B cell (primary cell): ENCODE measurements at regions not wholly inside any gene's neighbourhood (a gene's known extent, or its start where the extent isn't known, plus 50 kb on each side); places are given as distances from the start of the nearest gene placed in this dataset.

ENCODE experiments used
- ATAC-seq: fragments of 200-7000 bp; cut with Tn5 transposase; one replicate; pipeline ENCODE4 v1.10.0; 2021; ENCODE audit warnings: low read depth, mild to moderate bottlenecking, moderate number of reproducible peaks, moderate library complexity
- CTCF ChIA-PET: fragments of 350-600 bp; sonication (Branson Sonifier 250); formaldehyde crosslinking; loops from one replicate; lab custom pipeline; 2021; ENCODE audit warnings: antibody characterized with exemption, inconsistent platforms; lab: Charles Lee
- POLR2A ChIA-PET: fragments of 350-600 bp; sonication (Branson Sonifier 250); formaldehyde crosslinking; loops from one replicate; lab custom pipeline; 2021; ENCODE audit warnings: antibody characterized with exemption; lab: Charles Lee
- DNase-seq: peaks from one replicate; pipeline ENCODE4 v3.0.0; 2013
- H2AFZ ChIP-seq: 2 replicates; pipeline ENCODE4 v1.6.1; 2012; ENCODE audit warnings: mild to moderate bottlenecking, low read depth, low read length; ENCODE audit not compliant: insufficient read depth, poor library complexity, severe bottlenecking
- H3K27ac ChIP-seq, 2 donors: 1 replicate in 1 of 2; 2 replicates in 1 of 2; pipeline ENCODE4 v1.5.1; 2012 to 2013; ENCODE audit warnings: low read length in 2 of 2, mild to moderate bottlenecking in 2 of 2, moderate library complexity in 1 of 2
- H3K27me3 ChIP-seq, 4 experiments: fragments of 200-600 bp in 1 of 4; sonication (generic) in 1 of 4; replicated peaks in 1 of 4; 1 replicate in 2 of 4; 2 replicates in 2 of 4; pipeline versions ENCODE4 v1.6.1 to v1.7.0; 2013 to 2016; ENCODE audit warnings: low read length in 3 of 4, mild to moderate bottlenecking in 2 of 4, mixed read lengths in 1 of 4, moderate library complexity in 1 of 4; ENCODE audit not compliant: insufficient read depth in 4 of 4, control insufficient read depth in 3 of 4; ENCODE audit errors: control extremely low read depth in 1 of 4
- H3K36me3 ChIP-seq, 2 experiments: replicated peaks in 1 of 2; 1 replicate in 1 of 2; 2 replicates in 1 of 2; pipeline versions ENCODE4 v1.6.1 to v1.7.1; 2013; ENCODE audit warnings: low read length in 1 of 2; ENCODE audit not compliant: insufficient read depth in 2 of 2, control insufficient read depth in 1 of 2; ENCODE audit errors: control extremely low read depth in 1 of 2, extremely low read depth in 1 of 2
- H3K4me1 ChIP-seq, 2 donors: fragments of 200-600 bp in 1 of 2; sonication (generic) in 1 of 2; 1 replicate in 1 of 2; 2 replicates in 1 of 2; pipeline versions ENCODE4 v1.5.1 to v1.6.1; 2013 to 2017; ENCODE audit warnings: low read length in 2 of 2; ENCODE audit not compliant: control insufficient read depth in 2 of 2, insufficient read depth in 2 of 2
- H3K4me2 ChIP-seq: replicated peaks from 2 replicates; pipeline ENCODE3; 2012; ENCODE audit warnings: mild to moderate bottlenecking, low read depth, low read length; ENCODE audit not compliant: poor library complexity, severe bottlenecking
- H3K4me3 ChIP-seq, 5 experiments: fragments of 200-600 bp in 1 of 5; sonication (generic) in 1 of 5; 1 replicate in 3 of 5; 2 replicates in 2 of 5; pipeline versions ENCODE4 v1.5.1 to v1.7.0; 2011 to 2016; ENCODE audit warnings: low read length in 4 of 5, mild to moderate bottlenecking in 4 of 5, low read depth in 2 of 5, control low read depth in 1 of 5, moderate library complexity in 1 of 5; ENCODE audit not compliant: insufficient read depth in 1 of 5; ENCODE audit errors: control extremely low read depth in 1 of 5, extremely low read depth in 1 of 5
- H3K79me2 ChIP-seq: fragments of 200-600 bp; sonication (generic); one replicate; pipeline ENCODE4 v1.6.0; 2016; ENCODE audit warnings: low read length; ENCODE audit not compliant: control insufficient read depth, insufficient read depth
- H3K9ac ChIP-seq: fragments of 200-600 bp; sonication (generic); 2 replicates; pipeline ENCODE4 v1.6.1; 2017; ENCODE audit warnings: mild to moderate bottlenecking, low read length, moderate library complexity
- H3K9me3 ChIP-seq, 3 donors: one replicate each; pipeline versions ENCODE4 v1.6.1 to v1.7.1; 2013; ENCODE audit warnings: low read length in 2 of 3; ENCODE audit not compliant: control insufficient read depth in 2 of 3, insufficient read depth in 1 of 3; ENCODE audit errors: control extremely low read depth in 1 of 3
- H4K20me1 ChIP-seq: 2 replicates; pipeline ENCODE4 v1.6.0; 2012; ENCODE audit warnings: mild to moderate bottlenecking, low read length; ENCODE audit not compliant: insufficient read depth, control insufficient read depth, poor library complexity, severe bottlenecking
- H3K27ac Mint-ChIP-seq: one replicate; pipeline ENCODE4 v1.8.0; 2021; ENCODE audit warnings: mixed read lengths
- H3K27me3 Mint-ChIP-seq: one replicate; pipeline ENCODE4 v1.8.0; 2021; ENCODE audit warnings: mixed read lengths
- H3K4me1 Mint-ChIP-seq: one replicate; pipeline ENCODE4 v1.8.0; 2021; ENCODE audit warnings: mixed read lengths
- H3K4me3 Mint-ChIP-seq: one replicate; pipeline ENCODE4 v1.8.0; 2021; ENCODE audit warnings: mixed read lengths
- H3K9me3 Mint-ChIP-seq: one replicate; pipeline ENCODE4 v1.8.0; 2022; ENCODE audit warnings: mixed read lengths; ENCODE audit not compliant: insufficient read depth
- CTCF ChIP-seq: fragments of 200-600 bp; IDR thresholded peaks from one replicate; pipeline ENCODE4 v1.8.0; 2022; ENCODE audit warnings: antibody characterized with exemption, mild to moderate bottlenecking
- EZH2 ChIP-seq: IDR thresholded peaks from 2 replicates; pipeline ENCODE4 v1.6.1; 2012; ENCODE audit warnings: borderline replicate concordance, low read depth, mild to moderate bottlenecking, moderate library complexity, low read length; ENCODE audit not compliant: insufficient read depth, poor library complexity, severe bottlenecking
- WGBS: methylation state at CpG from one replicate; pipeline ENCODE4 v1.1.5; 2013; ENCODE audit warnings: missing lambda C conversion rate; ENCODE audit not compliant: insufficient coverage; 5-methylcytosine and 5-hydroxymethylcytosine counted together
- intact Hi-C: fragments of 100-400 bp; cut with micrococcal nuclease; formaldehyde crosslinking; loops from one replicate; pipeline ENCODE4 v1.10.0; 2022

GRCh38 chr15:79376383-79376782 is 55.8 kb upstream of the MINAR1 start:
- DNase-seq (no peak), ATAC-seq (no peak)
- H3K27ac ChIP-seq: no peak overlapping the region
- Mint-ChIP-seq H3K27ac (no peak overlapping the region), H3K9me3 (no peaks in the 10 kb centered on the region), H3K4me1 (no peaks in the 10 kb centered on the region), H3K27me3 (no peaks in the 10 kb centered on the region), H3K4me3 (no peak overlapping the region)
- no peaks in the 10 kb centered on the region for H3K79me2 ChIP-seq
- no peaks in the 10 kb centered on the region for H3K36me3 ChIP-seq
- no peaks in the 10 kb centered on the region for H3K9me3 ChIP-seq
- POLR2A ChIA-PET: no interaction called here
- intact Hi-C loops: no loop called here
- H4K20me1 ChIP-seq: no peaks in the 10 kb centered on the region
- no peak for TF ChIP-seq CTCF
- no peak for TF ChIP-seq EZH2
- no peaks in the 10 kb centered on the region for H3K27me3 ChIP-seq
- H3K4me3 ChIP-seq: no peak overlapping the region
- H3K4me1 ChIP-seq: peaks cover 0 to 4% of the 10 kb centered on the region in 2 donors
- WGBS: no CpG with 5 or more reads among the region's 3 CpGs
- CTCF ChIA-PET: no interaction called here
- no peak overlapping the region for H3K9ac ChIP-seq
- no peak overlapping the region for H2AFZ ChIP-seq
- H3K4me2 ChIP-seq: no peak overlapping the region

DNA sequence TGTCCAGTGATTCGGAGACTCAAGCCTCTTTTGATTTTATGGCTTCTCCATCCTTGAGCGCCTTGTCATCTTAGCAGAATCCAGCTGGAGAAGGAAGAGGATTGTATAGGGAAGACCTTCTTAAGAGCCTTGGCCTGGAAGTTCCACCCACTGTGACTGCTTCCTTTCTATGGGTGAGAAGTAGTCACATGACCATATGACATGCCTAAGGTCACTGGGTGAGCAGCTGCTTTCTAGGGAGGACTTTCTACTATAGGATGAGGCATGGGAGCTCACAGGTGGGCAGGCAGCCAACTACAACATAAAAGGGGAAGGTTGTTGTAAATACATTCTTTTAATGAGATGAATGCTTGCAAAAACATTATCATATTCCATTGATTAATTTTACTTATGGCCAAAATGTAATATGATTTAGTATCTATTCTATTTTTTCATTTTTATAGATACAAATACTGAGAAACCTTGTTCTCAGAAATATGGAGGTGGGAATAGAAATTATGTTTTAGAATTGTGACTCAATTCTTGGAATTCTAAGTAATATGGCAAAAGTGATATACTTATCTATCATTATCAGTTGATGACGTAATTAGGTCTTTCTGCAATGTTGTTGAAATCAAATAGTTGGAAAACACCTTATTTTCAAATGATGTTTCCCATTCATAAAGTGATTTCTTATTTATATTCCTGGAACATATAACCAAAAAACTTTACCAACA is 53.6 kb upstream of the MINAR1 start:
- no peak overlapping the region for H3K27ac ChIP-seq
- no peak overlapping the region for H3K9ac ChIP-seq
- intact Hi-C loops: no loop called here
- H3K9me3 ChIP-seq: no peaks in the 10 kb centered on the region
- H3K36me3 ChIP-seq: no peaks in the 10 kb centered on the region
- H3K4me1 ChIP-seq: peaks cover 0 to 4% of the 10 kb centered on the region in 2 donors
- DNase-seq (no peak), ATAC-seq (no peak)
- Mint-ChIP-seq H3K9me3 (no peaks in the 10 kb centered on the region), H3K27ac (no peak overlapping the region), H3K4me1 (no peaks in the 10 kb centered on the region), H3K27me3 (no peaks in the 10 kb centered on the region), H3K4me3 (no peak overlapping the region)
- no peaks in the 10 kb centered on the region for H3K79me2 ChIP-seq
- TF ChIP-seq EZH2 (no peak), CTCF (no peak)
- H3K4me3 ChIP-seq: no peak overlapping the region
- H2AFZ ChIP-seq: no peak overlapping the region
- WGBS: 100% methylated on average over 2 of the region's 3 CpGs
- POLR2A ChIA-PET: no interaction called here
- CTCF ChIA-PET: interaction anchor here (0.7 to 7.4 kb wide), 5 partner anchors 11 to 857 kb away, joined by 3 to 183 read pairs (median 47); no protein-coding TSS in a partner anchor
- no peaks in the 10 kb centered on the region for H4K20me1 ChIP-seq
- no peaks in the 10 kb centered on the region for H3K27me3 ChIP-seq
- H3K4me2 ChIP-seq: no peak overlapping the region
